ENCODE measurements at regions not wholly inside any gene's neighbourhood (a gene's known extent, or its start where the extent isn't known, plus 50 kb on each side); places are given as distances from the start of the nearest gene placed in this dataset.

DNA sequence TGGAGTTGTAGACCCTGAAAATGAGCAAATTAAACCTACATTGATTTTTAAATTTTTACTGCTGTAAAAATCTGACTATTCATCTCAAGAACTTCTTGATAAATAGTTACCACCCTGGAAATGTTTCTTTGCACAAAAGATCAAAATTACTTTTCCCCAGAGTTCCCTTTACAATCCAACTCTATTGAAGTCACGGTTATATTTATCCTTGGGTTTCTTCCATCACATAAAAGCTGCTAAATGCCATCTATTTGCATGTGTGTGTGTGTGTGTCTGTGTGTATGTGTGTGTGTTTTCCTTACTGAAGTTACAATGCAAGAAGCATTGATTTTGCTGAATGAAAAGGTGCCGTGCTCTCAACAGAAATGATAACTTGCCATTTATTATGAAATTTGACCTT lies 1273.0 kb downstream of the ROBO2 start:
- H3K36me3 ChIP-seq (ENCODE audit: control insufficient read depth in 1 of 2, insufficient read depth in 2 of 2, low read depth in 1 of 2, low read length in 2 of 2), result no peaks in the 10 kb centered on the region
- H2AK5ac ChIP-seq (ENCODE audit: low read length, severe bottlenecking), result no peak overlapping the region
- H3K18ac ChIP-seq (ENCODE audit: low read depth in 1 of 2, low read length in 2 of 2), result no peak overlapping the region
- H2BK5ac ChIP-seq (ENCODE audit: low read depth, low read length, poor library complexity, severe bottlenecking), result no peak overlapping the region
- H3K27ac ChIP-seq (ENCODE audit: low read length, poor library complexity, severe bottlenecking), result no peak overlapping the region
- H3K4me3 ChIP-seq (ENCODE audit: insufficient read depth in 1 of 2, low read depth in 1 of 2, low read length in 2 of 2), result no peak overlapping the region
- H3K79me1 ChIP-seq (replicated peaks; ENCODE audit: low read length, poor library complexity, severe bottlenecking), result no peaks in the 10 kb centered on the region
- no peaks in the 10 kb centered on the region for H3K4me1 ChIP-seq (ENCODE audit: control insufficient read depth, insufficient read depth, low read depth, low read length)
- no peak overlapping the region for H3K9ac ChIP-seq (ENCODE audit: low read length)
- no peak overlapping the region for H3K23ac ChIP-seq (ENCODE audit: low read length in 2 of 2)
- H4K8ac ChIP-seq (ENCODE audit: low read length), result no peak overlapping the region
- no peak overlapping the region for H2BK120ac ChIP-seq (ENCODE audit: low read depth, low read length)
- DNase-seq, result no peak
- WGBS, result 100% methylated on average over 1 of the region's 2 CpGs
- H3K4ac ChIP-seq (ENCODE audit: low read depth in 1 of 2, low read length in 2 of 2), result no peak overlapping the region
- H3K4me2 ChIP-seq (ENCODE audit: low read length, poor library complexity, severe bottlenecking), result no peak overlapping the region
- no peak overlapping the region for H4K91ac ChIP-seq (ENCODE audit: low read length)
- no peaks in the 10 kb centered on the region for H3K27me3 ChIP-seq (ENCODE audit: control insufficient read depth in 1 of 2, insufficient read depth in 1 of 2, low read length in 2 of 2)
- H2AFZ ChIP-seq (ENCODE audit: low read depth, low read length), result no peak overlapping the region
- H2BK15ac ChIP-seq (ENCODE audit: low read depth, poor library complexity, severe bottlenecking), result no peak overlapping the region
- H3K9me3 ChIP-seq (ENCODE audit: control insufficient read depth, low read length), result no peaks in the 10 kb centered on the region
- no peak overlapping the region for H3K14ac ChIP-seq (ENCODE audit: low read length in 2 of 2)
- no peak overlapping the region for H2BK12ac ChIP-seq (ENCODE audit: low read length in 2 of 2)

DNA sequence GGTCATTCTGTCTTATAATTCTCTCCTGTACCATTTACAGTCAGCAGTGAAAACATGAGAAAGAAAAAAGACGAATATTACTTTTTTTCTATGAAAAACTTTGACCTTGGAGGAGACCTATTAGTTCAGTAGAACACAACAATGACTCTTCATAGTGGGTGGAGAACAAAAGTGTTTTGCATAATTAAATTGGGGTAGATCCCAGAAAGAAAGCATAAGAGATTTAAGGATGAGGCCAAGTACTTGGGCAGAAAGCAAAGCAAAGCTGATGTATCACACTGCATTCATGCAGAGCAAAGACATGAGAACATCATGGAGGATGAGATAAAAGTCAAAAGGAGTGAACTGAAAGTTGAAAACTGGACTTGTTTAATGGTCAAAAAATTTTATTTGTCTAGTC lies 1273.4 kb downstream of the ROBO2 start:
- Histone ChIP-seq H3K27me3 (ENCODE audit: control insufficient read depth in 1 of 2, insufficient read depth in 1 of 2, low read length in 2 of 2) (no peaks in the 10 kb centered on the region), H3K4me2 (ENCODE audit: low read length, poor library complexity, severe bottlenecking) (no peak overlapping the region), H3K27ac (ENCODE audit: low read length, poor library complexity, severe bottlenecking) (no peak overlapping the region), H2BK5ac (ENCODE audit: low read depth, low read length, poor library complexity, severe bottlenecking) (no peak overlapping the region), H4K8ac (ENCODE audit: low read length) (no peak overlapping the region), H4K91ac (ENCODE audit: low read length) (no peak overlapping the region), H2AFZ (ENCODE audit: low read depth, low read length) (no peak overlapping the region), H3K4ac (ENCODE audit: low read depth in 1 of 2, low read length in 2 of 2) (no peak overlapping the region), H3K9ac (ENCODE audit: low read length) (no peak overlapping the region), H3K4me1 (ENCODE audit: control insufficient read depth, insufficient read depth, low read depth, low read length) (no peaks in the 10 kb centered on the region), H3K4me3 (ENCODE audit: insufficient read depth in 1 of 2, low read depth in 1 of 2, low read length in 2 of 2) (no peak overlapping the region), H2AK5ac (ENCODE audit: low read length, severe bottlenecking) (no peak overlapping the region), H3K79me1 (replicated peaks; ENCODE audit: low read length, poor library complexity, severe bottlenecking) (no peaks in the 10 kb centered on the region), H3K14ac (ENCODE audit: low read length in 2 of 2) (no peak overlapping the region), H3K9me3 (ENCODE audit: control insufficient read depth, low read length) (no peaks in the 10 kb centered on the region), H3K23ac (ENCODE audit: low read length in 2 of 2) (no peak overlapping the region), H3K18ac (ENCODE audit: low read depth in 1 of 2, low read length in 2 of 2) (no peak overlapping the region), H2BK120ac (ENCODE audit: low read depth, low read length) (no peak overlapping the region), H2BK12ac (ENCODE audit: low read length in 2 of 2) (no peak overlapping the region), H2BK15ac (ENCODE audit: low read depth, poor library complexity, severe bottlenecking) (no peak overlapping the region), H3K36me3 (ENCODE audit: control insufficient read depth in 1 of 2, insufficient read depth in 2 of 2, low read depth in 1 of 2, low read length in 2 of 2) (no peaks in the 10 kb centered on the region)
- no CpG with 5 or more reads among the region's 1 CpG for WGBS
- no peak for DNase-seq

DNA sequence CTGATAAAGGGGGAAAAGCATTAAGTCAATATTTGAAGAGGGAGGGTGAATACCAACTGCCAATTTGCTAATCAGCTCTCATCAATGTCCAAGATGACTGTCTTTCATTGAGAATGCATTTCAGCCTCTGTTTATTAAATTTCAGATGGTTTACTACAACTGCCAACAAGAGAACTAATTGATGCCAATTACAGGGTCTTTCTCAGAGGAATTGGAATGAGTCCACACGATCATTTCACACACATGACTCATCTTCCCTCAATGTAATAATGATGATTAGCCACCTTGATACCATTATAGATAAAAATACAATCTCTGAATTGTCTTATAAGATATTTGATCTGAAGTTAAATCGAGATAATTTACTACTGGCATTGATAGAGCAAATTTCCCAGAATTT lies 1274.4 kb downstream of the ROBO2 start:
- no peaks in the 10 kb centered on the region for H3K79me1 ChIP-seq (replicated peaks; ENCODE audit: low read length, poor library complexity, severe bottlenecking)
- no peak overlapping the region for H2AK5ac ChIP-seq (ENCODE audit: low read length, severe bottlenecking)
- H2BK15ac ChIP-seq (ENCODE audit: low read depth, poor library complexity, severe bottlenecking), result no peak overlapping the region
- no peak overlapping the region for H3K4ac ChIP-seq (ENCODE audit: low read depth in 1 of 2, low read length in 2 of 2)
- H3K4me2 ChIP-seq (ENCODE audit: low read length, poor library complexity, severe bottlenecking), result no peak overlapping the region
- no peak overlapping the region for H3K27ac ChIP-seq (ENCODE audit: low read length, poor library complexity, severe bottlenecking)
- no peak overlapping the region for H3K23ac ChIP-seq (ENCODE audit: low read length in 2 of 2)
- H2BK12ac ChIP-seq (ENCODE audit: low read length in 2 of 2), result no peak overlapping the region
- H2AFZ ChIP-seq (ENCODE audit: low read depth, low read length), result no peak overlapping the region
- H3K14ac ChIP-seq (ENCODE audit: low read length in 2 of 2), result no peak overlapping the region
- no peak overlapping the region for H2BK5ac ChIP-seq (ENCODE audit: low read depth, low read length, poor library complexity, severe bottlenecking)
- no peak overlapping the region for H3K18ac ChIP-seq (ENCODE audit: low read depth in 1 of 2, low read length in 2 of 2)
- no peak overlapping the region for H4K91ac ChIP-seq (ENCODE audit: low read length)
- H3K9me3 ChIP-seq (ENCODE audit: control insufficient read depth, low read length), result no peaks in the 10 kb centered on the region
- no CpG with 5 or more reads among the region's 2 CpGs for WGBS
- H3K4me3 ChIP-seq (ENCODE audit: insufficient read depth in 1 of 2, low read depth in 1 of 2, low read length in 2 of 2), result no peak overlapping the region
- no peaks in the 10 kb centered on the region for H3K4me1 ChIP-seq (ENCODE audit: control insufficient read depth, insufficient read depth, low read depth, low read length)
- no peak overlapping the region for H4K8ac ChIP-seq (ENCODE audit: low read length)
- no peaks in the 10 kb centered on the region for H3K27me3 ChIP-seq (ENCODE audit: control insufficient read depth in 1 of 2, insufficient read depth in 1 of 2, low read length in 2 of 2)
- H3K36me3 ChIP-seq (ENCODE audit: control insufficient read depth in 1 of 2, insufficient read depth in 2 of 2, low read depth in 1 of 2, low read length in 2 of 2), result no peaks in the 10 kb centered on the region
- no peak overlapping the region for H2BK120ac ChIP-seq (ENCODE audit: low read depth, low read length)
- H3K9ac ChIP-seq (ENCODE audit: low read length), result no peak overlapping the region
- no peak for DNase-seq

DNA sequence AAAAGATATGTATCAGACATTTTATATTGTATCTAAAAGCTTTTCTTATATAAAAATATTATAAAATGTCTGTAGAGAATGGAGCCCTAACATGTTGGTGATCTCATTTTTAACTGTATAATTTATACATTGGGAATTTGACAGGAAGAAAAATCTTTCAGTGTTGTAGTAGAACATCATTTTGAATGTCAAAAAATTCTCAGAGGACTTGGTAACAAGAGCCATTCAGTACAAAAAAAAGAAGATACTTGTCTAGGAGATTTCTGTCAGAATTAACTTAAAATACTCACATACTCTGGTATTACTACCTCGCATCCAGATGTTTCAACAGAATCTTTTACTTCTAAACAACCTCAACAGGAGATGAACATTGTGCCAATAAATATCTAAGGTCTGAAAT lies 1277.9 kb downstream of the ROBO2 start:
- DNase-seq, result no peak
- no peaks in the 10 kb centered on the region for H3K27me3 ChIP-seq (ENCODE audit: control insufficient read depth in 1 of 2, insufficient read depth in 1 of 2, low read length in 2 of 2)
- no peak overlapping the region for H3K4me3 ChIP-seq (ENCODE audit: insufficient read depth in 1 of 2, low read depth in 1 of 2, low read length in 2 of 2)
- no peak overlapping the region for H3K18ac ChIP-seq (ENCODE audit: low read depth in 1 of 2, low read length in 2 of 2)
- H2AK5ac ChIP-seq (ENCODE audit: low read length, severe bottlenecking), result no peak overlapping the region
- peaks cover 3% of the 10 kb centered on the region for H3K9me3 ChIP-seq (ENCODE audit: control insufficient read depth, low read length)
- no peak overlapping the region for H4K8ac ChIP-seq (ENCODE audit: low read length)
- no peak overlapping the region for H2BK120ac ChIP-seq (ENCODE audit: low read depth, low read length)
- H2BK12ac ChIP-seq (ENCODE audit: low read length in 2 of 2), result no peak overlapping the region
- H2BK15ac ChIP-seq (ENCODE audit: low read depth, poor library complexity, severe bottlenecking), result no peak overlapping the region
- no peak overlapping the region for H3K23ac ChIP-seq (ENCODE audit: low read length in 2 of 2)
- no peak overlapping the region for H2BK5ac ChIP-seq (ENCODE audit: low read depth, low read length, poor library complexity, severe bottlenecking)
- WGBS, result 89% methylated on average over 1 of the region's 1 CpG
- H3K4ac ChIP-seq (ENCODE audit: low read depth in 1 of 2, low read length in 2 of 2), result no peak overlapping the region
- no peaks in the 10 kb centered on the region for H3K36me3 ChIP-seq (ENCODE audit: control insufficient read depth in 1 of 2, insufficient read depth in 2 of 2, low read depth in 1 of 2, low read length in 2 of 2)
- no peak overlapping the region for H3K9ac ChIP-seq (ENCODE audit: low read length)
- H3K79me1 ChIP-seq (replicated peaks; ENCODE audit: low read length, poor library complexity, severe bottlenecking), result no peaks in the 10 kb centered on the region
- no peaks in the 10 kb centered on the region for H3K4me1 ChIP-seq (ENCODE audit: control insufficient read depth, insufficient read depth, low read depth, low read length)
- no peak overlapping the region for H3K4me2 ChIP-seq (ENCODE audit: low read length, poor library complexity, severe bottlenecking)
- no peak overlapping the region for H3K14ac ChIP-seq (ENCODE audit: low read length in 2 of 2)
- no peak overlapping the region for H2AFZ ChIP-seq (ENCODE audit: low read depth, low read length)
- H3K27ac ChIP-seq (ENCODE audit: low read length, poor library complexity, severe bottlenecking), result no peak overlapping the region
- no peak overlapping the region for H4K91ac ChIP-seq (ENCODE audit: low read length)
